ENCODE measurements at regions not wholly inside any gene's neighbourhood (a gene's known extent, or its start where the extent isn't known, plus 50 kb on each side); places are given as distances from the start of the nearest gene placed in this dataset.

GRCh38 chr10:21203473-21204107 lies 306.5 kb upstream of the NEBL start:
- no peak for TF ChIP-seq CTCF (conservative IDR thresholded peaks at IDR 0.05)
- Histone ChIP-seq H3K4me1 (ENCODE audit: control insufficient read depth, insufficient read depth, low read length) (no peaks in the 10 kb centered on the region), H3K9me3 (ENCODE audit: control insufficient read depth, low read length) (peaks cover 14% of the 10 kb centered on the region), H3K27ac (ENCODE audit: low read depth, low read length) (no peak overlapping the region), H3K27me3 (ENCODE audit: control insufficient read depth, insufficient read depth, low read length, poor library complexity, severe bottlenecking) (no peaks in the 10 kb centered on the region), H3K9ac (ENCODE audit: extremely low read depth, low read length, poor library complexity, severe bottlenecking) (no peak overlapping the region), H3K36me3 (ENCODE audit: control insufficient read depth, insufficient read depth, low read length) (peaks cover under 1% of the 10 kb centered on the region), H3K4me3 (ENCODE audit: low read length) (no peak overlapping the region)
- Mint-ChIP-seq H3K4me3 (no peak overlapping the region), H3K9me3 (peaks cover 9% of the 10 kb centered on the region), H3K27me3 (ENCODE audit: insufficient read depth) (no peaks in the 10 kb centered on the region), H3K4me1 (no peaks in the 10 kb centered on the region), H3K36me3 (ENCODE audit: low read depth) (peaks cover 39% of the 10 kb centered on the region), H3K27ac (no peak overlapping the region)
- 90% methylated on average over 7 to 10 of the region's 10 CpGs for WGBS, 2 experiments (ENCODE audit: insufficient coverage in 1 of 2, insufficient read length in 1 of 2)
- DNase-seq: no peak

GRCh38 chr10:21202776-21203462 lies 305.8 kb upstream of the NEBL start:
- Mint-ChIP-seq H3K36me3 (ENCODE audit: low read depth) (peaks cover 39% of the 10 kb centered on the region), H3K4me1 (no peaks in the 10 kb centered on the region), H3K9me3 (peaks cover 13% of the 10 kb centered on the region), H3K27ac (no peak overlapping the region), H3K27me3 (ENCODE audit: insufficient read depth) (no peaks in the 10 kb centered on the region), H3K4me3 (no peak overlapping the region)
- H3K4me1 ChIP-seq (ENCODE audit: control insufficient read depth, insufficient read depth, low read length): no peaks in the 10 kb centered on the region
- no peak overlapping the region for H3K27ac ChIP-seq (ENCODE audit: low read depth, low read length)
- no peak overlapping the region for H3K4me3 ChIP-seq (ENCODE audit: low read length)
- TF ChIP-seq CTCF (conservative IDR thresholded peaks at IDR 0.05): no peak
- H3K36me3 ChIP-seq (ENCODE audit: control insufficient read depth, insufficient read depth, low read length): no peaks in the 10 kb centered on the region
- H3K9me3 ChIP-seq (ENCODE audit: control insufficient read depth, low read length): peaks cover 14% of the 10 kb centered on the region
- no peak for DNase-seq
- no peaks in the 10 kb centered on the region for H3K27me3 ChIP-seq (ENCODE audit: control insufficient read depth, insufficient read depth, low read length, poor library complexity, severe bottlenecking)
- H3K9ac ChIP-seq (ENCODE audit: extremely low read depth, low read length, poor library complexity, severe bottlenecking): no peak overlapping the region
- 92 to 94% methylated on average over 4 to 5 of the region's 5 CpGs for WGBS, 2 experiments (ENCODE audit: insufficient coverage in 1 of 2, insufficient read length in 1 of 2)

GRCh38 chr10:21199501-21199900 lies 302.4 kb upstream of the NEBL start:
- Mint-ChIP-seq H3K27me3 (ENCODE audit: insufficient read depth) (no peaks in the 10 kb centered on the region), H3K9me3 (peaks cover 19% of the 10 kb centered on the region), H3K36me3 (ENCODE audit: low read depth) (peaks cover 39% of the 10 kb centered on the region), H3K27ac (no peak overlapping the region), H3K4me3 (no peak overlapping the region), H3K4me1 (no peaks in the 10 kb centered on the region)
- Histone ChIP-seq H3K4me1 (ENCODE audit: control insufficient read depth, insufficient read depth, low read length) (no peaks in the 10 kb centered on the region), H3K9me3 (ENCODE audit: control insufficient read depth, low read length) (peaks cover 16% of the 10 kb centered on the region), H3K27ac (ENCODE audit: low read depth, low read length) (no peak overlapping the region), H3K27me3 (ENCODE audit: control insufficient read depth, insufficient read depth, low read length, poor library complexity, severe bottlenecking) (no peaks in the 10 kb centered on the region), H3K9ac (ENCODE audit: extremely low read depth, low read length, poor library complexity, severe bottlenecking) (no peak overlapping the region), H3K4me3 (ENCODE audit: low read length) (no peak overlapping the region), H3K36me3 (ENCODE audit: control insufficient read depth, insufficient read depth, low read length) (no peaks in the 10 kb centered on the region)
- DNase-seq: no peak
- TF ChIP-seq CTCF (conservative IDR thresholded peaks at IDR 0.05): no peak

All from endodermal cell (in vitro differentiated cells).